Testis (tissue), 2 donors: ENCODE measurements at regions not wholly inside any gene's neighbourhood (a gene's known extent, or its start where the extent isn't known, plus 50 kb on each side); places are given as distances from the start of the nearest gene placed in this dataset.

Experiments used
- DNase-seq: peaks from one replicate; pipeline ENCODE4 v3.0.0-alpha.2; 2019
- H3K27ac ChIP-seq, 2 donors: fragments of 200-600 bp; sonication (generic); one replicate each; pipeline ENCODE4 v1.5.1; 2019
- H3K27me3 ChIP-seq: fragments of 200-600 bp; sonication (generic); one replicate; pipeline ENCODE4 v1.5.1; 2019
- H3K36me3 ChIP-seq: fragments of 200-600 bp; sonication (generic); one replicate; pipeline ENCODE4 v1.5.1; 2017; ENCODE audit warnings: low read depth; ENCODE audit errors: missing control alignments
- H3K4me1 ChIP-seq: fragments of 200-600 bp; sonication (generic); one replicate; pipeline ENCODE4 v1.5.1; 2019
- H3K4me3 ChIP-seq, 2 donors: fragments of 200-600 bp; sonication (generic); one replicate each; pipeline ENCODE4 v1.5.1; 2017 to 2019
- H3K9me3 ChIP-seq: fragments of 200-600 bp; sonication (generic); one replicate; pipeline ENCODE4 v1.5.1; 2017
- CTCF ChIP-seq, 3 experiments: fragments of 450-650 bp in 2 of 3; fragments of 200-600 bp in 1 of 3; sonication (generic) in 1 of 3; IDR thresholded peaks; one replicate each; pipeline ENCODE4 v1.5.1; 2016 to 2019; ENCODE audit warnings: antibody characterized with exemption in 3 of 3, mild to moderate bottlenecking in 2 of 3, moderate library complexity in 1 of 3
- POLR2A ChIP-seq: fragments of 450-650 bp; IDR thresholded peaks from one replicate; pipeline ENCODE4 v1.6.1; 2017; ENCODE audit warnings: antibody characterized with exemption, mild to moderate bottlenecking, moderate library complexity
- WGBS, 2 donors: methylation state at CpG; one replicate each; pipeline ENCODE4 v1.1.5; 2018; 5-methylcytosine and 5-hydroxymethylcytosine counted together
- intact Hi-C: fragments of 100-400 bp; cut with DNase I; formaldehyde crosslinking; loops from one replicate; pipeline ENCODE4 v1.15.1; 2023; ENCODE audit warnings: low total_unique reads

GRCh38 chr4:30002341-30002740 lies 717.8 kb upstream of the PCDH7 start:
- H3K27me3 ChIP-seq, result no peaks in the 10 kb centered on the region
- WGBS, 2 donors, result 74 to 90% methylated on average over 3 of the region's 3 CpGs
- no peaks in the 10 kb centered on the region for H3K36me3 ChIP-seq
- DNase-seq, result no peak
- no peak for TF ChIP-seq CTCF (IDR thresholded peaks at IDR 0.05)
- TF ChIP-seq POLR2A, result no peak
- no peak overlapping the region for H3K27ac ChIP-seq
- H3K9me3 ChIP-seq, result no peaks in the 10 kb centered on the region
- no peak overlapping the region for H3K4me3 ChIP-seq
- intact Hi-C loops, result no loop called here
- H3K4me1 ChIP-seq, result no peaks in the 10 kb centered on the region

GRCh38 chr4:30005995-30006394 lies 714.2 kb upstream of the PCDH7 start:
- 81 to 94% methylated on average over 4 of the region's 4 CpGs for WGBS, 2 donors

GRCh38 chr4:30024526-30024925 lies 695.6 kb upstream of the PCDH7 start:
- Histone ChIP-seq H3K27ac (no peak overlapping the region), H3K36me3 (no peaks in the 10 kb centered on the region), H3K9me3 (no peaks in the 10 kb centered on the region), H3K4me1 (no peaks in the 10 kb centered on the region), H3K27me3 (no peaks in the 10 kb centered on the region), H3K4me3 (no peak overlapping the region)
- no peak for TF ChIP-seq CTCF (IDR thresholded peaks at IDR 0.05)
- TF ChIP-seq POLR2A, result no peak
- intact Hi-C loops, result no loop called here
- WGBS, 2 donors, result 84 to 91% methylated on average over 2 of the region's 2 CpGs
- DNase-seq, result no peak

More at GRCh38 chr4:30005995-30006394, 714.2 kb upstream of the PCDH7 start:
- H3K4me1 ChIP-seq, result no peaks in the 10 kb centered on the region
- no peak for DNase-seq
- TF ChIP-seq POLR2A (no peak), CTCF (IDR thresholded peaks at IDR 0.05) (no peak)
- no peaks in the 10 kb centered on the region for H3K27me3 ChIP-seq
- no peaks in the 10 kb centered on the region for H3K9me3 ChIP-seq
- no peak overlapping the region for H3K4me3 ChIP-seq
- intact Hi-C loops, result no loop called here
- H3K27ac ChIP-seq, result no peak overlapping the region
- H3K36me3 ChIP-seq, result no peaks in the 10 kb centered on the region

GRCh38 chr4:30028826-30029225 lies 691.3 kb upstream of the PCDH7 start:
- Histone ChIP-seq H3K36me3 (no peaks in the 10 kb centered on the region), H3K27ac (no peak overlapping the region), H3K4me3 (no peak overlapping the region), H3K4me1 (no peaks in the 10 kb centered on the region), H3K9me3 (no peaks in the 10 kb centered on the region), H3K27me3 (no peaks in the 10 kb centered on the region)
- no peak for DNase-seq
- TF ChIP-seq POLR2A, result no peak
- intact Hi-C loops, result no loop called here

GRCh38 chr4:30056016-30056766 lies 664.0 kb upstream of the PCDH7 start:
- H3K4me1 ChIP-seq, result no peaks in the 10 kb centered on the region
- H3K4me3 ChIP-seq, result no peak overlapping the region
- no peak for DNase-seq
- no peaks in the 10 kb centered on the region for H3K27me3 ChIP-seq
- TF ChIP-seq POLR2A (no peak), CTCF (IDR thresholded peaks at IDR 0.05) (no peak)
- intact Hi-C loops, result no loop called here
- no peaks in the 10 kb centered on the region for H3K9me3 ChIP-seq
- no peak overlapping the region for H3K27ac ChIP-seq
- WGBS, 2 donors, result 89 to 91% methylated on average over 5 of the region's 5 CpGs
- H3K36me3 ChIP-seq, result no peaks in the 10 kb centered on the region
